Spleen (tissue), 11 donors: ENCODE measurements at regions not wholly inside any gene's neighbourhood (a gene's known extent, or its start where the extent isn't known, plus 50 kb on each side); places are given as distances from the start of the nearest gene placed in this dataset.

Experiments
- DNase-seq: peaks from one replicate; pipeline ENCODE4 v3.0.0-alpha.2; 2020
- H3K27ac ChIP-seq, 8 donors: fragments of 200-600 bp; sonication (generic) in 7 of 8; 1 replicate in 4 of 8; 2 replicates in 4 of 8; pipeline versions ENCODE4 v1.5.0 to v1.8.0; 2016 to 2021; ENCODE audit warnings: inconsistent platforms in 4 of 8, mild to moderate bottlenecking in 4 of 8, moderate library complexity in 1 of 8
- H3K27me3 ChIP-seq, 7 donors: fragments of 200-600 bp; sonication (generic) in 6 of 7; replicated peaks in 1 of 7; 1 replicate in 4 of 7; 2 replicates in 3 of 7; pipeline versions ENCODE4 v1.5.0 to v1.8.0; 2016 to 2021; ENCODE audit warnings: inconsistent platforms in 3 of 7, mild to moderate bottlenecking in 1 of 7
- H3K36me3 ChIP-seq, 6 donors: fragments of 200-600 bp; sonication (generic) in 5 of 6; 1 replicate in 4 of 6; 2 replicates in 2 of 6; pipeline versions ENCODE4 v1.5.0 to v1.8.0; 2016 to 2021; ENCODE audit warnings: inconsistent platforms in 2 of 6
- H3K4me1 ChIP-seq, 6 donors: fragments of 200-600 bp; sonication (generic) in 5 of 6; 1 replicate in 3 of 6; 2 replicates in 3 of 6; pipeline versions ENCODE4 v1.5.0 to v1.8.0; 2016 to 2021; ENCODE audit warnings: inconsistent platforms in 3 of 6
- H3K4me3 ChIP-seq, 8 donors: fragments of 200-600 bp; sonication (generic) in 7 of 8; 1 replicate in 4 of 8; 2 replicates in 4 of 8; pipeline versions ENCODE4 v1.5.0 to v1.8.0; 2016 to 2021; ENCODE audit warnings: inconsistent platforms in 4 of 8, mild to moderate bottlenecking in 4 of 8, moderate library complexity in 2 of 8
- H3K9me3 ChIP-seq, 8 donors: fragments of 200-600 bp; sonication (generic) in 7 of 8; 1 replicate in 4 of 8; 2 replicates in 4 of 8; pipeline versions ENCODE4 v1.5.0 to v1.8.0; 2016 to 2021; ENCODE audit warnings: inconsistent platforms in 4 of 8
- CTCF ChIP-seq, 11 experiments: fragments of 200-600 bp in 7 of 11; fragments of 450-650 bp in 4 of 11; sonication (generic) in 4 of 11; IDR thresholded peaks in 8 of 11; conservative IDR thresholded peaks in 3 of 11; 1 replicate in 7 of 11; 2 replicates in 4 of 11; pipeline versions ENCODE4 v1.4.0 to v1.8.0; 2016 to 2021; ENCODE audit warnings: antibody characterized with exemption in 11 of 11, inconsistent platforms in 4 of 11, mild to moderate bottlenecking in 1 of 11
- POLR2A ChIP-seq, 3 donors: fragments of 450-650 bp; IDR thresholded peaks; one replicate each; pipeline ENCODE4 v1.5.1; 2017; ENCODE audit warnings: antibody characterized with exemption in 3 of 3, mild to moderate bottlenecking in 1 of 3
- POLR2AphosphoS5 ChIP-seq, 3 donors: sonication (generic); formaldehyde crosslinking; IDR thresholded peaks; one replicate each; pipeline ENCODE4 v1.5.1; 2017; ENCODE audit warnings: antibody characterized with exemption in 3 of 3
- WGBS, 5 donors: extraction: QIAGEN DNeasy Blood & Tissue Kit in 3 of 5; methylation state at CpG; one replicate each; pipeline versions ENCODE4 v1.1.5 to v1.1.7; 2013 to 2018; 5-methylcytosine and 5-hydroxymethylcytosine counted together
- intact Hi-C: fragments of 100-400 bp; cut with DNase I; formaldehyde crosslinking; loops from one replicate; pipeline ENCODE4 v1.15.0; 2023; ENCODE audit warnings: low total_unique reads
- donor health status: healthy with polysubstance abuse.
- donor health status: DM: no; HTN: no; CAD: no; lungs with moderate emphysema.
- donor health status: DM: no; HTN: no; CAD: no.
- donor health status: Bipolar disorder and iron deficiency.
- donor health status: healthy.
- donor health status: DM: no; HTN: no; CAD: no.
- donor health status: DM: yes; HTN: yes; CAD: no.

GRCh38 chr3:76038949-76039348 is 253.6 kb upstream of the ZNF717 start:
- 56 to 77% (median 76%) methylated on average over 2 of the region's 2 CpGs for WGBS, 5 donors
- intact Hi-C loops, result no loop called here

GRCh38 chr3:76039431-76039830 is 254.1 kb upstream of the ZNF717 start:
- Histone ChIP-seq H3K36me3 (no peaks in the 10 kb centered on the region), H3K4me1 (no peaks in the 10 kb centered on the region), H3K27me3 (no peaks in the 10 kb centered on the region), H3K27ac (no peak overlapping the region), H3K4me3 (no peak overlapping the region), H3K9me3 (peaks cover 0 to 6% (median 0%) of the 10 kb centered on the region in 8 donors)
- DNase-seq, result no peak
- TF ChIP-seq POLR2AphosphoS5 (IDR thresholded peaks at IDR 0.05), result no peak
- no peak for TF ChIP-seq CTCF (IDR thresholded peaks at IDR 0.05 in 8 of 11, conservative IDR thresholded peaks at IDR 0.05 in 3 of 11)
- no peak for TF ChIP-seq POLR2A (IDR thresholded peaks at IDR 0.05)
- intact Hi-C loops, result no loop called here

More at GRCh38 chr3:76038949-76039348, 253.6 kb upstream of the ZNF717 start:
- DNase-seq, result no peak
- TF ChIP-seq POLR2AphosphoS5 (IDR thresholded peaks at IDR 0.05) (no peak), POLR2A (IDR thresholded peaks at IDR 0.05) (no peak), CTCF (IDR thresholded peaks at IDR 0.05 in 8 of 11, conservative IDR thresholded peaks at IDR 0.05 in 3 of 11) (no peak)
- no peaks in the 10 kb centered on the region for H3K36me3 ChIP-seq
- H3K27ac ChIP-seq, result no peak overlapping the region
- H3K4me1 ChIP-seq, result no peaks in the 10 kb centered on the region
- no peak overlapping the region for H3K4me3 ChIP-seq
- H3K9me3 ChIP-seq, result peaks cover 0 to 7% (median 0%) of the 10 kb centered on the region in 8 donors
- H3K27me3 ChIP-seq, result no peaks in the 10 kb centered on the region

- H3K36me3 ChIP-seq, result no peaks in the 10 kb centered on the region
Observed at GRCh38 chr3:76040946-76041345, 255.6 kb upstream of the ZNF717 start.

GRCh38 chr3:76043746-76044145 is 258.4 kb upstream of the ZNF717 start:
- Histone ChIP-seq H3K4me3 (no peak overlapping the region), H3K27me3 (no peaks in the 10 kb centered on the region), H3K4me1 (peaks cover 0 to 6% (median 0%) of the 10 kb centered on the region in 6 donors), H3K36me3 (no peaks in the 10 kb centered on the region), H3K27ac (no peak overlapping the region), H3K9me3 (no peaks in the 10 kb centered on the region)
- 51 to 85% (median 74%) methylated on average over 2 of the region's 2 CpGs for WGBS, 5 donors
- TF ChIP-seq POLR2AphosphoS5 (IDR thresholded peaks at IDR 0.05), result no peak
- TF ChIP-seq CTCF (IDR thresholded peaks at IDR 0.05 in 8 of 11, conservative IDR thresholded peaks at IDR 0.05 in 3 of 11), result no peak
- TF ChIP-seq POLR2A (IDR thresholded peaks at IDR 0.05), result no peak
- intact Hi-C loops, result no loop called here
- DNase-seq, result no peak

More at GRCh38 chr3:76040946-76041345, 255.6 kb upstream of the ZNF717 start:
- intact Hi-C loops, result no loop called here
- Histone ChIP-seq H3K9me3 (peaks cover 0 to 6% (median 0%) of the 10 kb centered on the region in 8 donors), H3K4me1 (peaks cover 0 to 6% (median 0%) of the 10 kb centered on the region in 6 donors), H3K4me3 (no peak overlapping the region), H3K27me3 (no peaks in the 10 kb centered on the region), H3K27ac (no peak overlapping the region)
- TF ChIP-seq POLR2A (IDR thresholded peaks at IDR 0.05), result no peak
- TF ChIP-seq POLR2AphosphoS5 (IDR thresholded peaks at IDR 0.05), result no peak
- TF ChIP-seq CTCF (IDR thresholded peaks at IDR 0.05 in 8 of 11, conservative IDR thresholded peaks at IDR 0.05 in 3 of 11), result no peak
- DNase-seq, result no peak
- 65 to 87% (median 68%) methylated on average over 1 of the region's 1 CpG for WGBS, 5 donors
